ENCODE measurements at regions not wholly inside any gene's neighbourhood (a gene's known extent, or its start where the extent isn't known, plus 50 kb on each side); places are given as distances from the start of the nearest gene placed in this dataset.

GRCh38 chr2:236969767-236970655, 115.7 kb upstream of the COPS8 start:
- Histone ChIP-seq H3K9me3 (ENCODE audit: low read length) (no peaks in the 10 kb centered on the region), H3K4me2 (ENCODE audit: low read length) (no peak overlapping the region), H3K27ac (ENCODE audit: low read length) (no peak overlapping the region), H4K20me1 (ENCODE audit: insufficient read depth) (no peaks in the 10 kb centered on the region), H3K9me2 (ENCODE audit: insufficient read depth, low read length) (no peaks in the 10 kb centered on the region), H3K79me2 (replicated peaks; ENCODE audit: insufficient read depth, low read length) (no peaks in the 10 kb centered on the region), H3K36me3 (ENCODE audit: insufficient read depth, low read length) (no peaks in the 10 kb centered on the region), H3K9ac (ENCODE audit: low read length) (no peak overlapping the region), H3K27me3 (ENCODE audit: insufficient read depth, low read depth, low read length) (no peaks in the 10 kb centered on the region), H3F3A (ENCODE audit: insufficient read depth, low read length, poor library complexity, severe bottlenecking) (no peaks in the 10 kb centered on the region), H2AFZ (ENCODE audit: low read depth, low read length) (no peak overlapping the region), H3K4me3 (ENCODE audit: low read length) (no peak overlapping the region)
- TF ChIP-seq REST (IDR thresholded peaks at IDR 0.05; ENCODE audit: borderline replicate concordance) = no peak
- TF ChIP-seq EZH2 (IDR thresholded peaks at IDR 0.05; ENCODE audit: borderline replicate concordance, insufficient read depth, low read length, poor library complexity, severe bottlenecking) = no peak
- TF ChIP-seq MXI1 (conservative IDR thresholded peaks at IDR 0.05; ENCODE audit: poor library complexity, severe bottlenecking) = no peak
- no peak for TF ChIP-seq POLR2AphosphoS5 (IDR thresholded peaks at IDR 0.05)
- TF ChIP-seq SMC3 (conservative IDR thresholded peaks at IDR 0.05; ENCODE audit: poor library complexity) = no peak
- TF ChIP-seq RAD21 (conservative IDR thresholded peaks at IDR 0.05) = no peak
- TF ChIP-seq EP300 (conservative IDR thresholded peaks at IDR 0.05; ENCODE audit: poor library complexity, severe bottlenecking) = no peak
- TF ChIP-seq CTCF (IDR thresholded peaks at IDR 0.05; ENCODE audit: poor library complexity, severe bottlenecking) = no peak
- no peak for TF ChIP-seq TAF1 (IDR thresholded peaks at IDR 0.05; ENCODE audit: low read depth)

GRCh38 chr2:236970656-236971010, 115.1 kb upstream of the COPS8 start:
- Histone ChIP-seq H4K20me1 (ENCODE audit: insufficient read depth) (no peaks in the 10 kb centered on the region), H3K27me3 (ENCODE audit: insufficient read depth, low read depth, low read length) (no peaks in the 10 kb centered on the region), H3K36me3 (ENCODE audit: insufficient read depth, low read length) (no peaks in the 10 kb centered on the region), H3F3A (ENCODE audit: insufficient read depth, low read length, poor library complexity, severe bottlenecking) (no peaks in the 10 kb centered on the region), H3K9ac (ENCODE audit: low read length) (no peak overlapping the region), H3K4me2 (ENCODE audit: low read length) (no peak overlapping the region), H3K27ac (ENCODE audit: low read length) (no peak overlapping the region), H2AFZ (ENCODE audit: low read depth, low read length) (no peak overlapping the region), H3K9me2 (ENCODE audit: insufficient read depth, low read length) (no peaks in the 10 kb centered on the region), H3K9me3 (ENCODE audit: low read length) (no peaks in the 10 kb centered on the region), H3K79me2 (replicated peaks; ENCODE audit: insufficient read depth, low read length) (no peaks in the 10 kb centered on the region), H3K4me3 (ENCODE audit: low read length) (no peak overlapping the region)
- TF ChIP-seq MXI1 (conservative IDR thresholded peaks at IDR 0.05; ENCODE audit: poor library complexity, severe bottlenecking) = no peak
- no peak for TF ChIP-seq RAD21 (conservative IDR thresholded peaks at IDR 0.05)
- no peak for TF ChIP-seq CTCF (IDR thresholded peaks at IDR 0.05; ENCODE audit: poor library complexity, severe bottlenecking)
- TF ChIP-seq POLR2AphosphoS5 (IDR thresholded peaks at IDR 0.05) = no peak
- no peak for TF ChIP-seq TAF1 (IDR thresholded peaks at IDR 0.05; ENCODE audit: low read depth)
- TF ChIP-seq EP300 (conservative IDR thresholded peaks at IDR 0.05; ENCODE audit: poor library complexity, severe bottlenecking) = no peak
- TF ChIP-seq SMC3 (conservative IDR thresholded peaks at IDR 0.05; ENCODE audit: poor library complexity) = no peak
- no peak for TF ChIP-seq EZH2 (IDR thresholded peaks at IDR 0.05; ENCODE audit: borderline replicate concordance, insufficient read depth, low read length, poor library complexity, severe bottlenecking)

Measured in neural cell (in vitro differentiated cells).